ENCODE measurements at regions not wholly inside any gene's neighbourhood (a gene's known extent, or its start where the extent isn't known, plus 50 kb on each side); places are given as distances from the start of the nearest gene placed in this dataset.

GRCh38 chr3:126252373-126252772, 72.0 kb upstream of the ALDH1L1 start:
- H3K27ac ChIP-seq = no peak overlapping the region
- TF ChIP-seq ZFX (IDR thresholded peaks at IDR 0.05) (no peak), CTCF (conservative IDR thresholded peaks at IDR 0.05) (no peak)

GRCh38 chr3:126245811-126246727, 65.7 kb upstream of the ALDH1L1 start:
- TF ChIP-seq CTCF (conservative IDR thresholded peaks at IDR 0.05) = peak; percentile 93
- no peak for TF ChIP-seq ZFX (IDR thresholded peaks at IDR 0.05)
- no peak overlapping the region for H3K27ac ChIP-seq

All from C4-2B (cell line).